HG03064 (cell line): ENCODE measurements at regions not wholly inside any gene's neighbourhood (a gene's known extent, or its start where the extent isn't known, plus 50 kb on each side); places are given as distances from the start of the nearest gene placed in this dataset.

Source experiments
- ATAC-seq: cut with Tn5 transposase; IDR thresholded peaks from one replicate; pipeline ENCODE4 v1.9.1; 2021; ENCODE audit warnings: low read depth; ENCODE audit not compliant: unreplicated experiment

- no peak for ATAC-seq
Measured at GRCh38 chr1:221148660-221149059, 269.4 kb downstream of the HLX start.

GRCh38 chr1:221149111-221149510 is 269.9 kb downstream of the HLX start:
- no peak for ATAC-seq

- ATAC-seq, result no peak
Measured at GRCh38 chr1:221149555-221150075, 270.4 kb downstream of the HLX start.

GRCh38 chr1:221150996-221151395 is 271.8 kb downstream of the HLX start:
- ATAC-seq, result no peak

GRCh38 chr1:221154932-221155331 is 275.7 kb downstream of the HLX start:
- ATAC-seq, result no peak

- peak; percentile 84 for ATAC-seq
Measured at GRCh38 chr1:221157026-221157761, 278.0 kb downstream of the HLX start.

GRCh38 chr1:221159608-221160007 is 280.4 kb downstream of the HLX start:
- ATAC-seq, result no peak

GRCh38 chr1:221161571-221162041 is 282.4 kb downstream of the HLX start:
- no peak for ATAC-seq

- no peak for ATAC-seq
Measured at GRCh38 chr1:221162352-221162751, 283.1 kb downstream of the HLX start.

GRCh38 chr1:221162939-221163338 is 283.7 kb downstream of the HLX start:
- ATAC-seq, result no peak

- ATAC-seq, result no peak
Measured at GRCh38 chr1:221164029-221164428, 284.8 kb downstream of the HLX start.

GRCh38 chr1:221164951-221165838 is 286.0 kb downstream of the HLX start:
- ATAC-seq, result no peak

- ATAC-seq, result no peak
Measured at GRCh38 chr1:221165839-221166500, 286.7 kb downstream of the HLX start.

- no peak for ATAC-seq
Measured at GRCh38 chr1:221166559-221167318, 287.5 kb downstream of the HLX start.

- no peak for ATAC-seq
Measured at GRCh38 chr1:221169447-221169889, 290.2 kb downstream of the HLX start.

- no peak for ATAC-seq
Measured at GRCh38 chr1:221170171-221170570, 290.9 kb downstream of the HLX start.

- ATAC-seq, result no peak
Measured at GRCh38 chr1:221171768-221172167, 292.5 kb downstream of the HLX start.

- no peak for ATAC-seq
Measured at GRCh38 chr1:221172841-221173240, 293.6 kb downstream of the HLX start.

- ATAC-seq, result no peak
Measured at GRCh38 chr1:221174330-221174993, 295.2 kb downstream of the HLX start.

- no peak for ATAC-seq
Measured at GRCh38 chr1:221175249-221175648, 296.0 kb downstream of the HLX start.
